ENCODE measurements at regions not wholly inside any gene's neighbourhood (a gene's known extent, or its start where the extent isn't known, plus 50 kb on each side); places are given as distances from the start of the nearest gene placed in this dataset.

- DNase-seq (ENCODE audit: low read depth) = no peak
- TF ChIP-seq CTCF (IDR thresholded peaks at IDR 0.05; ENCODE audit: control insufficient read depth, extremely low read depth, insufficient read depth) = no peak
- H3K4me3 ChIP-seq (ENCODE audit: low read depth, low read length) = no peak overlapping the region
These were observed 114.1 kb upstream of the FIGN start for GRCh38 chr2:163849756-163850435.

- no peak for DNase-seq (ENCODE audit: low read depth)
These were observed 103.1 kb upstream of the FIGN start for GRCh38 chr2:163838890-163839289.

GRCh38 chr2:163836167-163836566 is 100.4 kb upstream of the FIGN start:
- no peak for TF ChIP-seq CTCF (IDR thresholded peaks at IDR 0.05; ENCODE audit: control insufficient read depth, extremely low read depth, insufficient read depth)
- no peak for DNase-seq (ENCODE audit: low read depth)
- no peak overlapping the region for H3K4me3 ChIP-seq (ENCODE audit: low read depth, low read length)

More at GRCh38 chr2:163838890-163839289, 103.1 kb upstream of the FIGN start:
- no peak for TF ChIP-seq CTCF (IDR thresholded peaks at IDR 0.05; ENCODE audit: control insufficient read depth, extremely low read depth, insufficient read depth)
- no peak overlapping the region for H3K4me3 ChIP-seq (ENCODE audit: low read depth, low read length)

- H3K4me3 ChIP-seq (ENCODE audit: low read depth, low read length) = no peak overlapping the region
- TF ChIP-seq CTCF (IDR thresholded peaks at IDR 0.05; ENCODE audit: control insufficient read depth, extremely low read depth, insufficient read depth) = no peak
- no peak for DNase-seq (ENCODE audit: low read depth)
These were observed 99.0 kb upstream of the FIGN start for GRCh38 chr2:163834841-163835240.

GRCh38 chr2:163834221-163834620 is 98.4 kb upstream of the FIGN start:
- TF ChIP-seq CTCF (IDR thresholded peaks at IDR 0.05; ENCODE audit: control insufficient read depth, extremely low read depth, insufficient read depth) = no peak
- peak; percentile 18 for DNase-seq (ENCODE audit: low read depth)
- H3K4me3 ChIP-seq (ENCODE audit: low read depth, low read length) = no peak overlapping the region

GRCh38 chr2:163828771-163829170 is 93.0 kb upstream of the FIGN start:
- no peak for TF ChIP-seq CTCF (IDR thresholded peaks at IDR 0.05; ENCODE audit: control insufficient read depth, extremely low read depth, insufficient read depth)
- H3K4me3 ChIP-seq (ENCODE audit: low read depth, low read length) = no peak overlapping the region
- no peak for DNase-seq (ENCODE audit: low read depth)

GRCh38 chr2:163822033-163822432 is 86.2 kb upstream of the FIGN start:
- TF ChIP-seq CTCF (IDR thresholded peaks at IDR 0.05; ENCODE audit: control insufficient read depth, extremely low read depth, insufficient read depth) = no peak
- no peak overlapping the region for H3K4me3 ChIP-seq (ENCODE audit: low read depth, low read length)
- DNase-seq (ENCODE audit: low read depth) = no peak
